Activated naive CD8-positive, alpha-beta T cell (primary cell): ENCODE measurements at regions not wholly inside any gene's neighbourhood (a gene's known extent, or its start where the extent isn't known, plus 50 kb on each side); places are given as distances from the start of the nearest gene placed in this dataset.

Experiments used
- H3K27ac Mint-ChIP-seq: one replicate; pipeline ENCODE4 v1.8.0; 2021; ENCODE audit warnings: mixed read lengths
- H3K27me3 Mint-ChIP-seq: one replicate; pipeline ENCODE4 v1.8.0; 2021; ENCODE audit warnings: mixed read lengths
- H3K36me3 Mint-ChIP-seq: one replicate; pipeline ENCODE4 v1.8.0; 2021; ENCODE audit warnings: mixed read lengths
- H3K4me1 Mint-ChIP-seq: one replicate; pipeline ENCODE4 v1.8.0; 2021; ENCODE audit warnings: low read depth, mixed read lengths
- H3K4me3 Mint-ChIP-seq: one replicate; pipeline ENCODE4 v1.8.0; 2021; ENCODE audit warnings: mild to moderate bottlenecking, mixed read lengths
- H3K9me3 Mint-ChIP-seq: one replicate; pipeline ENCODE4 v1.8.0; 2021; ENCODE audit warnings: low read depth, mixed read lengths

DNA sequence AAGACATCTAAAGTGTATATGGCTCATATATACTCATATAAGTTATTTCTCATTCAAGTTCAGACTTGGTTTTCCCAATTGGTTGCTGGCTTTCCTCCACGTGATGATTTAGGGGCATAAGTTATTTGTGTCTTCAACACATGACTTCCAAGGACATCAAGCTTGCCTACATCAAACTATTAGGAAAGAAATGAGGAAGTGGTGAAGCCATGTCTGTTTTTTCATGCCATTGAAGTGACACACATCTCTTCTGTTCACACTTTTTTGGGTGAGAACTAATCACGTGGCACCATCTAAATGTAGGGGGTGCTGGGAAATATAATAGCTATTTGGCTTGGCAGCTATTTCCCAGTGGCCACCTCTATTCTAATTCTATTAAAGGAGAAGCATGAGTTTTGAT lies 282.1 kb downstream of the OMA1 start:
- Mint-ChIP-seq H3K4me1 (no peaks in the 10 kb centered on the region), H3K36me3 (peaks cover 4% of the 10 kb centered on the region), H3K27me3 (no peaks in the 10 kb centered on the region), H3K9me3 (peaks cover 5% of the 10 kb centered on the region), H3K27ac (no peak overlapping the region), H3K4me3 (no peak overlapping the region)

DNA sequence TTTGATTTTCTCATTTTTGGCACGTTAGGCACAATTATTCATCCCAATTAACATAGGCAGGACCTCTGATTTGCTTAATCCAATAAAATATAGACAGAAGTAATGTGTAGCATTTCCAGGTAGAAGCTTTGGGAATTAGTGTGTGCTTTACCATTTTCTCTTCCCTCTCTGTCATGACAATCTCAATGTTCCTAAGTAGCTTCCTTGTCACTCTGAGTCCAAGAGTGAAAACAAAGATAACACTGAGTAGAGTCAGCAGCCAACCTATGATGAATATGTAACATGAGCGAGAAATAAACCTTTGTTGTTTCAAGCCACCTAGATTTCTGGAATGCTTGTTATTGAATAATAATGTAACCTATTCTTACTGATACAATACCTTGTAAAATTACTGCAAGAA lies 283.8 kb downstream of the OMA1 start:
- Mint-ChIP-seq H3K36me3 (peaks cover 4% of the 10 kb centered on the region), H3K27ac (no peak overlapping the region), H3K4me3 (no peak overlapping the region), H3K4me1 (no peaks in the 10 kb centered on the region), H3K27me3 (no peaks in the 10 kb centered on the region), H3K9me3 (peaks cover 5% of the 10 kb centered on the region)

DNA sequence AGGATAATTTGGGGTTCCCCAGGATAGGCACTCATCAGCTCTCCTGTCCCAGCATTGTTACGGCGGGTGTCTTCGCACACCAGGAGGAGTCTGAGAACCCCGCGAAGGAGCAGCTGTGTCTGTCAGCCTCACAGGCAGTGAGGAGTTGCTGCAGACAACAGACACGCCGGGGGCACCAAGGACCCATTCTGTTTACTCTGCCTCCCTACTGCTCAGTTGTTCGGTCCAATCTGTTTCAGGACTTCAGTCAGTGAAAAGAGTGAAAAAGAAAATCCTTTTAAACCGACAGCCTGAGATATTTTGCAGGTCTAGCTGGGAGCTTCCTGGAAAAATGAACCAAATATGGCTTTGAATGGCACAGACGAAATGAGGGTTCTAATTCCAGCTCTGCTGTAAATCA lies 288.4 kb downstream of the OMA1 start:
- Mint-ChIP-seq H3K4me1 (no peaks in the 10 kb centered on the region), H3K36me3 (peaks cover 6% of the 10 kb centered on the region), H3K4me3 (no peak overlapping the region), H3K27ac (no peak overlapping the region), H3K9me3 (peaks cover 5% of the 10 kb centered on the region), H3K27me3 (no peaks in the 10 kb centered on the region)

DNA sequence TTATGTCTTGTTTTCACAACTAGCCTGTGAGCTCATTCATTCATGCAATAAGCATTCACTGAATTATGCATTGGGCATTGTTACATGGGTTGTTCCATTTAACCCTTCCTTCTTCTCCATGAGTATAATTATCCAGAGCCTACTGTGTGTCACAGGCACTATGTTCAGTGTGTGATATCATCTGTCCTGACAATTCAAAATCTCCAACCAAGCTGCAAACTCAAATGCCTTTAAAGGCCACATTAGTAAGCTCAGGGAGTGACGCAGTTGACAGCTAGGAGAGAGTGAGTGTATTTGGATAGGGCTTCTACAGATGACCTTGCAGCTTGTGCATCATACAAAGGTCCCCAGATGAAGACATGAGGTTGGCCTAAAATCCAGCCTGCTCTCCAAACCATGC lies 289.5 kb downstream of the OMA1 start:
- Mint-ChIP-seq H3K4me1 (no peaks in the 10 kb centered on the region), H3K27ac (no peak overlapping the region), H3K36me3 (peaks cover 4% of the 10 kb centered on the region), H3K9me3 (peaks cover 5% of the 10 kb centered on the region), H3K4me3 (no peak overlapping the region), H3K27me3 (no peaks in the 10 kb centered on the region)

DNA sequence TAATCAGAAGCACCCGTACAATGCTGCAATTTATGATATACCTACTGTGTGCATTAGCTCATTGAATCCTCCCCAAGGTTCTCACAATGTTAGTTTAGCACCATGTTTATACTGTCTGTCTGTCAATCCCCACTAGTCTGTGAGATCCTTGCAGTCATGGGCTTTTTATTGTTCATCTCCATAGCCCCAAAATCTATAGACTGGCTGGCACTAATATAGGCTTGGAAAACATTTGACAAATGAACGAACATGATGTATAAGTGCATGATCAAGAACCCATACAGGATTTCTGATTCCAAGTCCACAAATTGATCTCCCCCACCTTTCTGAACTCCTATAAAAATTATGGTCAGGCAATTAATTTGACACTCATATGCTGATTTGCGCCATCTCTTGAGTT lies 290.0 kb downstream of the OMA1 start:
- Mint-ChIP-seq H3K27ac (no peak overlapping the region), H3K4me1 (no peaks in the 10 kb centered on the region), H3K36me3 (peaks cover 2% of the 10 kb centered on the region), H3K9me3 (peaks cover 5% of the 10 kb centered on the region), H3K27me3 (peaks cover under 1% of the 10 kb centered on the region), H3K4me3 (no peak overlapping the region)

DNA sequence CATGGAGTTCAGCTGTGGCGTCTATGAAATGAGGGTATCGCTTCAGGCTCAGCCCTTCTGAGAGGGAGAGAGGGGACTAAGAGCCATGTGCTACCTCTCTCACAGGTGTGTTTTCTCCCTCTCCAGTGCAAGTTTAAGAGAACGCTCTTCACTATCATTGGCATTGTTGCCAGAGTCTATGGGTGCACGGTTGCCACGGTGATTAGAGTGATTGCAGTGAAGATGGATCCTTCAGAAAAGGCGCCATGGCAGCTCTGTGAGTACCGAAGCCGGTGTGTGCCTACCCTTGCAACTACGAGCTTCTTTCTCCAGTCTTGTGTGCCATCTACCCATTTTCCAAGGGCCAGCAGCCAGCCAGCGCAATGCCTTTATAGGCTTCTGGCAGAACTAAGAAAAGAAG lies 290.5 kb downstream of the OMA1 start:
- H3K4me1 Mint-ChIP-seq, result no peaks in the 10 kb centered on the region
- H3K4me3 Mint-ChIP-seq, result no peak overlapping the region
- peaks cover 2% of the 10 kb centered on the region for H3K36me3 Mint-ChIP-seq
- H3K27me3 Mint-ChIP-seq, result peaks cover 5% of the 10 kb centered on the region
- H3K9me3 Mint-ChIP-seq, result peaks cover 5% of the 10 kb centered on the region
- no peak overlapping the region for H3K27ac Mint-ChIP-seq

DNA sequence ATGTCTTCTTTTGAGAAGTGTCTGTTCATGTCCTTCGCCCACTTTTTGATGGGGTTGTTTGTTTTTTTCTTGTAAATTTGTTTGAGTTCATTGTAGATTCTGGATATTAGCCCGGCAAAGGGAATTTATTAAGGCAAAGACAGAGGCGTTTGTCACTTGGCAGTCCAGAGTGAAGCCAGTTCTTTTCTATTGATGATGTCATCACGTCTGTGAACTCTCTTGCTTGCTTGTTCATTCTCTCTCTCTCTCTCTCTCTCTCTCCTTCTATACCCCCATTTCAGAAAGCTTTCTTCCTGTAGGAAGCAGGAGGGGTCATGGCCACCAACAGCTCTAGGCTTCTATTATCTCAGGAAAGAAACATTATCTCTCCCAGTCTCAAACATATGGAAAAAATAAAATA lies 291.3 kb downstream of the OMA1 start:
- no peaks in the 10 kb centered on the region for H3K4me1 Mint-ChIP-seq
- peaks cover 10% of the 10 kb centered on the region for H3K27me3 Mint-ChIP-seq
- no peak overlapping the region for H3K4me3 Mint-ChIP-seq
- peaks cover 5% of the 10 kb centered on the region for H3K9me3 Mint-ChIP-seq
- H3K36me3 Mint-ChIP-seq, result peaks cover 2% of the 10 kb centered on the region
- H3K27ac Mint-ChIP-seq, result no peak overlapping the region

DNA sequence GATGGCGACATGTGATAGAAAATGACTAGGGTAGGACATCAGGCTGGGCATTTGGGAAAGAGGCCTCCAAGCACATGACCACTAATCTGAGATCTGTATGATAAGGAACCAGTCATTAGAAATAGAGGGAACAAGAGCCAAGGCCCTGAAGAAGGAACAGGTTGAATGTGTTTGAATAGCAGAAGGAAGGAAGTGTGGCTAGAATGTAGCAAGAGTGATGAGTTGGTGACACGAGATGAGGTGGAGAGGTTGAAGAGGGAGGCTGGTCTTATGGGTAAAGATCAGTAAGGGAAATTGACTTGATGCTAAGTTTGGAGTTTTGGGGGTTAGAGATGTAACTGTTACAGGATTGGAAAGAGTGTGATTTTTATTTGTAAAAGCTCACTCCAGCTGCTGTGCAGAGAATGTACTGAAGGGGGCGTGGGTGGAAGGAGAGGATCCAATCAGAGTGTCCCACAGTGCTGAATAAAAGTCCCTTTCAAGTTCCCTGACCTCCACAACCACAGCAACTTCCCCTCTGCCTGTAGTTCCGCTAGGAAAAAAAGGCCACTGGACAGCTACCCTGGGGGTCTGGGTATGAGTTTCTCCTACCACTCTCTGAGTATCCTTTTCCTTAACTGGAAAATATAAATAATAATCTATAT lies 295.0 kb downstream of the OMA1 start:
- Mint-ChIP-seq H3K4me1 (peaks cover 7% of the 10 kb centered on the region), H3K27ac (no peak overlapping the region), H3K27me3 (peaks cover 21% of the 10 kb centered on the region), H3K4me3 (no peak overlapping the region), H3K9me3 (peaks cover 5% of the 10 kb centered on the region), H3K36me3 (peaks cover 2% of the 10 kb centered on the region)

DNA sequence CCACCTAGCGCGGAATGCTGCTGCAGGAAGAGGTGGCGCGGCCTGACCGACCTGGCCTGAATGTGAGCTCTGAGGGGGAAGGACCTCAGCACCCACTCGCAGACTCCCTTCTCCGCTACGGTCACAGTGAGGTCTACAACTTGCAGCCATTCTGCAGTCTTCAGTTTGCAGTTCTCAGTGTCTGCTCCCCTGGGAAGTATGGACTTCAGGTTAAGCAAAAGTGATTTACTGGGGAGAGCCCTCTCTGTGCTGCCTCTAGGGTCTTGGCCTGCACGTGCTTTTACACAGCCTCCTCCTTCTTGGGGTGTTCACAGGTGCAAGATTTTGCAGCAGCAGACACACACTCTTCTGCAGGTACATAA lies 296.0 kb downstream of the OMA1 start:
- Mint-ChIP-seq H3K9me3 (peaks cover 5% of the 10 kb centered on the region), H3K27me3 (peaks cover 25% of the 10 kb centered on the region), H3K4me3 (no peak overlapping the region), H3K4me1 (peaks cover 7% of the 10 kb centered on the region), H3K27ac (no peak overlapping the region), H3K36me3 (peaks cover 2% of the 10 kb centered on the region)

DNA sequence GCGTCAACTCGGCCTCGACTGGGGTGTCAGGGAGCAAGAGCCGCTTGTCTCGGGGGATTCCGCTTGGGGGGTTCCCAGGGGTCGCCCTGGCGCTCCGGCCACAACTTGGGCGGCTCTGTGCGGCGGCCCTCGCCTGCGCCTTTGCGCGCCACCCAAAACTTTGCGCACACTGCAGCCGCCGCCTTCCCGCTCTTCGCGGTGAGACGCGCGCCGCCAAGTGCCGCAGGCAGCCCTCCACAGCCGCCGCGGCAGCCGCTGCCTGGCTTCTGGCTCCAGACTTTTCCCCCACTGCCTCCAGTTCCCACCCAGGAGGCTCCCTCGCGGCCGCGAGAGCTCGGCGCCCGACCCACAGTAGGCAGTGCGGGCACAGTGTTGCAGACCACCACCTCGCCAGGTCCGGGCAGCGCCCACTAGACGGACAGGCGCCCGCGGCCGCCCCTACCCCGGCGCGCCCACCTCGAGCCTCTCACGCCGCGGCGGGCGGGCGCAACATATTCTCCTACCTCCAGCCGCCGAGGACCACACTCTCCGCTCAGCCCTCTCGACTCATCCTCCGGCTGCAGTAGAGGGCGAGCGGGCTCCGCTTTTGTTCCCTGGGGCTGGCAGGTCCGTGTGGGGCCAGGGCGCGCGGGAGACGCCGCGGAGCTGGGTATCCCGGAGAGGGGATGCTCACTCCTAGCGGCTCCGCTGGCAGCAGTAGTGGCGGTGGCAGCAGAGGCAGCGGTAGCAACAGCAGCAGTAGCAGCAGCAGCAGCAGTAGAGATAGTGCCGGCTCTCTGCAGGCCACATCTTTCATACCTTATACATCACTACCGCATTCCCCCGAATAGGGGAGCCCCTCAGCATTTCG lies 296.6 kb downstream of the OMA1 start:
- no peak overlapping the region for H3K27ac Mint-ChIP-seq
- peaks cover 7% of the 10 kb centered on the region for H3K4me1 Mint-ChIP-seq
- no peaks in the 10 kb centered on the region for H3K36me3 Mint-ChIP-seq
- H3K27me3 Mint-ChIP-seq, result peaks cover 25% of the 10 kb centered on the region
- peak overlapping the region; percentile 72 for H3K4me3 Mint-ChIP-seq
- no peaks in the 10 kb centered on the region for H3K9me3 Mint-ChIP-seq

DNA sequence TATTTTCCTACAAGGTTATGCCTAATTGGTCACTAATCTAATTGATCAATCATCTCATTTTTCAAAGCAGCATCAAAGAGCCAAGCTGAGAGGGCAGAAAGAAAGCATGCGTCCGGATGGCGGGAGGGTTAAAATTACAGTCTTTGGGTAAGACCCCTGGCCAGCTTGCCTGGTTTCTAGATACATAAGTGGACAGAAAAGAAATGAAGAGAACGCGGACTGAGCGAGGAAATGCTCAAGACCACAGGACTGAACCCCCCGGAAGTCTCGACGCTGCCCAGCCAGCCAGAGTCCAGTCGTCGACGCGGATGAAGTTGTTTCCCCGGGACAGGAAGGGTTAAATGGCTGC lies 297.2 kb downstream of the OMA1 start:
- H3K4me3 Mint-ChIP-seq, result peak overlapping the region; percentile 59
- peaks cover 25% of the 10 kb centered on the region for H3K27me3 Mint-ChIP-seq
- H3K4me1 Mint-ChIP-seq, result peaks cover 7% of the 10 kb centered on the region
- no peak overlapping the region for H3K27ac Mint-ChIP-seq
- no peaks in the 10 kb centered on the region for H3K36me3 Mint-ChIP-seq
- no peaks in the 10 kb centered on the region for H3K9me3 Mint-ChIP-seq

DNA sequence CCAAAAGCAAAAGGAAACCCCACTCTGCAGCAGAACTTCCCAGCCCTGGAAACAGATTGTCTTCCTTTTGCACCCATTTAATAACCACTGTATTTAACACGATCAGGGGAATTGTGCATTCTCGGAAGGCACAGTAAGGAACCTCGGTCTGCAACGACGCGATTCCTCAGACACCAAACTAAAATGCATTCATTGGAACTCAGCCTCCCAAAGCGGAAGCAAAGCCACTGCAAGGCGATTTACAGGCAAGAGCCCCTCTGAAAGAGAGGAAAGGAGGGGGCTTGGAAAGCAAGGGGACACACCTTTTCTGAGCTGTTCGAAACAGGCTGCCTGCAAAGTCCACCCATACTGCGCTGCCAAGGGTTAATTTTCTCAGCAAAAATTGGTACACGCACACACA lies 297.7 kb downstream of the OMA1 start:
- Mint-ChIP-seq H3K27ac (no peak overlapping the region), H3K9me3 (no peaks in the 10 kb centered on the region), H3K36me3 (no peaks in the 10 kb centered on the region), H3K4me3 (peak overlapping the region; percentile 5), H3K4me1 (peaks cover 7% of the 10 kb centered on the region), H3K27me3 (peaks cover 25% of the 10 kb centered on the region)

DNA sequence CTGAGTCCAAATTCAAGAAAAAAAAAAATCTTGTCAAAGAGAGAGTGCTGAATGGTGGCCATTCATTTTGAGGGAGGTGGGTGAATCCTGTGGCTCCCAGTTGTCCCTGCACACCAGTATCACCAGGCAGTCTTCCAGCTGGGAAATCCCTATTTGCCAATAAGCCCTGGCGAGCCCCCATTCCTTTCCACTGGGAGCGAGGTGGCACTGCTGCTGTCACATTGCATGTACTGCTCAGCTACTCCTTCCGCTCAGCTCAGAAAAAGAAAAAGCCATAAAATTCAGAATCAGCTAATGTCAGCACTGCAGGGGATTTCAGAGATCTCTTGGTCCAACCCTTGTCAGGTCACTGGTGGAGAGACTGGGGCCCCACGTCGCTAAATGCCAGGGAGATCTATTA lies 298.5 kb downstream of the OMA1 start:
- H3K4me3 Mint-ChIP-seq, result no peak overlapping the region
- no peak overlapping the region for H3K27ac Mint-ChIP-seq
- peaks cover 7% of the 10 kb centered on the region for H3K4me1 Mint-ChIP-seq
- no peaks in the 10 kb centered on the region for H3K36me3 Mint-ChIP-seq
- H3K27me3 Mint-ChIP-seq, result peaks cover 27% of the 10 kb centered on the region
- no peaks in the 10 kb centered on the region for H3K9me3 Mint-ChIP-seq

DNA sequence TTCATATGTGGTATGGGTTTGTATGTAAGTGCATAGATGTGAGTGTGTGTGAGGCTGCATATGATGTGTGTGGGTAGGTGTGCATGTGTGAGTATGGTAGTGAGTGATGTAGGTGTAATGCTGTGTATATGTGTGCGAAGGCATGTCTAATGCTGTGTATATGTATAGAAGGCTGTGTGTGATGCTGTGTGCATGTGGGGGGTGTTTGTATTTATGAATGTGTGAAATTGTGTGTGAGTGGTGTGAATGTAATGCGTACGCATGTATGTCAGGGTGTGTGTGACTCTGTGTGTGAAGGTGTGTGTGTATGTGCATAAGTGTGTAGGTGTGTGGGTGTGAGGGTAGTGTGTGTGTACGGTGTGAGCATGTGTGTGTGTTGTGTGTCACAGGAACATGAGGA lies 300.0 kb downstream of the OMA1 start:
- Mint-ChIP-seq H3K27ac (no peak overlapping the region), H3K9me3 (no peaks in the 10 kb centered on the region), H3K36me3 (no peaks in the 10 kb centered on the region), H3K27me3 (peaks cover 26% of the 10 kb centered on the region), H3K4me3 (no peak overlapping the region), H3K4me1 (peaks cover 7% of the 10 kb centered on the region)

DNA sequence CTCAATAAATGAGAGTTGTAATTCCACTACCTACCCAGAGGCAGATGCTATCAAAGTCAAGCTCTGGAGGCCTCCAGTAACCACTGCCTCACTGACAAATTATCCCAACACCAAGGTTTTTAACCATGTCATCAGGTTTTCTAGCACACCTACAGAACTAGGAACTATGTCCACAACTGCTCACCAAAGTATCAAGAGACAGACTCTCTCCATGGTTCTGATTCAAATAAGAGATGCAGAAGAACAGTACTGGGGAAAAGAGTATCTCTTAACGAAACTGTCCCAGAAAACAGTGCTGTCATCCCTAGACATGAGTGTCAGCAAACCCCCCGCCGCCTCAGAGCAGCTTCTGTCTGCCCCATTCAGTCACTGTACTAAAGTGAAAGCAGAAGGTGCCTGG lies 301.7 kb downstream of the OMA1 start:
- Mint-ChIP-seq H3K27me3 (peaks cover 17% of the 10 kb centered on the region), H3K9me3 (no peaks in the 10 kb centered on the region), H3K4me1 (peaks cover 7% of the 10 kb centered on the region), H3K4me3 (no peak overlapping the region), H3K36me3 (no peaks in the 10 kb centered on the region), H3K27ac (no peak overlapping the region)

DNA sequence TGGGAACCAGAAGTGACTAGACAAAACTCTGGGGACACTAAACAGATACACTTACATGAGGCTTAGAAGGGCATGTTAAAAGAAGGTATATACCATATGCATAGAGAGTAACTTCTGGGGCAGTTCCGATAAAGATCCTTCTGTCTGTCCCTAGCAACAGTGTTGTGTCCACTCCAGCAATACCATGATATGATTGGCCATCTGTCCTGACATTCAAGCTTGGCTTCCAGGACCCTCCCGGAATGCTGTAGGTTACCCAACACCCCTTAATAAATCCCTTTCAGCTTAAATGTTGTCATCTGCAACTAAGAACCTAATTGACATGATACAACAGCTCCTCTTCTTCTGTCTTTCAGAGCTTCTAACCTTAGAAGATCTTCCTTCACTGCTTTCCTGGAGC lies 307.7 kb downstream of the OMA1 start:
- Mint-ChIP-seq H3K27ac (no peak overlapping the region), H3K4me1 (no peaks in the 10 kb centered on the region), H3K27me3 (peaks cover 3% of the 10 kb centered on the region), H3K9me3 (no peaks in the 10 kb centered on the region), H3K36me3 (no peaks in the 10 kb centered on the region), H3K4me3 (no peak overlapping the region)
